ENCODE measurements at regions not wholly inside any gene's neighbourhood (a gene's known extent, or its start where the extent isn't known, plus 50 kb on each side); places are given as distances from the start of the nearest gene placed in this dataset.

- H3K27ac Mint-ChIP-seq: no peak overlapping the region
- no peaks in the 10 kb centered on the region for H3K27me3 Mint-ChIP-seq
- H3K36me3 Mint-ChIP-seq (ENCODE audit: low read depth): no peaks in the 10 kb centered on the region
- no peak overlapping the region for H3K4me3 Mint-ChIP-seq
- H3K4me1 Mint-ChIP-seq (ENCODE audit: low read depth): peaks cover 3% of the 10 kb centered on the region
- DNase-seq: no peak
- H3K9me3 Mint-ChIP-seq: no peaks in the 10 kb centered on the region
- CTCF ChIA-PET: no interaction called here
- no peak for TF ChIP-seq CTCF (IDR thresholded peaks at IDR 0.05)
- ATAC-seq: no peak
- intact Hi-C loops (cut with micrococcal nuclease): no loop called here
- POLR2A ChIA-PET: no interaction called here
Measured at GRCh38 chr5:56409331-56410190, 176.4 kb upstream of the ANKRD55 start.

- Mint-ChIP-seq H3K4me1 (ENCODE audit: low read depth) (no peaks in the 10 kb centered on the region), H3K4me3 (no peak overlapping the region), H3K36me3 (ENCODE audit: low read depth) (no peaks in the 10 kb centered on the region), H3K27me3 (no peaks in the 10 kb centered on the region), H3K9me3 (no peaks in the 10 kb centered on the region), H3K27ac (no peak overlapping the region)
- POLR2A ChIA-PET: interaction anchor here (0.6 kb wide), 1 partner anchor 68 kb away, joined by 3 read pairs; no protein-coding TSS in a partner anchor
- CTCF ChIA-PET: no interaction called here
- TF ChIP-seq CTCF (IDR thresholded peaks at IDR 0.05): no peak
- intact Hi-C loops (cut with micrococcal nuclease): no loop called here
- ATAC-seq (no peak), DNase-seq (no peak)
Measured at GRCh38 chr5:56406838-56407237, 173.7 kb upstream of the ANKRD55 start.

- ATAC-seq (no peak), DNase-seq (no peak)
- ChIA-PET POLR2A (interaction anchor here (0.6 kb wide), 1 partner anchor 68 kb away, joined by 3 read pairs; no protein-coding TSS in a partner anchor), CTCF (no interaction called here)
- no peaks in the 10 kb centered on the region for H3K27me3 Mint-ChIP-seq
- H3K4me3 Mint-ChIP-seq: no peak overlapping the region
- H3K36me3 Mint-ChIP-seq (ENCODE audit: low read depth): no peaks in the 10 kb centered on the region
- no peaks in the 10 kb centered on the region for H3K9me3 Mint-ChIP-seq
- no peak for TF ChIP-seq CTCF (IDR thresholded peaks at IDR 0.05)
- H3K4me1 Mint-ChIP-seq (ENCODE audit: low read depth): no peaks in the 10 kb centered on the region
- intact Hi-C loops (cut with micrococcal nuclease): no loop called here
- H3K27ac Mint-ChIP-seq: no peak overlapping the region
Measured at GRCh38 chr5:56406221-56406620, 173.1 kb upstream of the ANKRD55 start.

- ATAC-seq (no peak), DNase-seq (no peak)
- Mint-ChIP-seq H3K36me3 (ENCODE audit: low read depth) (no peaks in the 10 kb centered on the region), H3K27me3 (no peaks in the 10 kb centered on the region), H3K9me3 (no peaks in the 10 kb centered on the region), H3K27ac (no peak overlapping the region), H3K4me3 (no peak overlapping the region), H3K4me1 (ENCODE audit: low read depth) (no peaks in the 10 kb centered on the region)
- intact Hi-C loops (cut with micrococcal nuclease): no loop called here
- CTCF ChIA-PET: no interaction called here
- no peak for TF ChIP-seq CTCF (IDR thresholded peaks at IDR 0.05)
- POLR2A ChIA-PET: no interaction called here
Measured at GRCh38 chr5:56405116-56405908, 172.2 kb upstream of the ANKRD55 start.

All from activated CD8-positive, alpha-beta T cell treated with anti-CD3 and anti-CD28 coated beads for 36 hours (primary cell).